ENCODE measurements at regions not wholly inside any gene's neighbourhood (a gene's known extent, or its start where the extent isn't known, plus 50 kb on each side); places are given as distances from the start of the nearest gene placed in this dataset.

DNA sequence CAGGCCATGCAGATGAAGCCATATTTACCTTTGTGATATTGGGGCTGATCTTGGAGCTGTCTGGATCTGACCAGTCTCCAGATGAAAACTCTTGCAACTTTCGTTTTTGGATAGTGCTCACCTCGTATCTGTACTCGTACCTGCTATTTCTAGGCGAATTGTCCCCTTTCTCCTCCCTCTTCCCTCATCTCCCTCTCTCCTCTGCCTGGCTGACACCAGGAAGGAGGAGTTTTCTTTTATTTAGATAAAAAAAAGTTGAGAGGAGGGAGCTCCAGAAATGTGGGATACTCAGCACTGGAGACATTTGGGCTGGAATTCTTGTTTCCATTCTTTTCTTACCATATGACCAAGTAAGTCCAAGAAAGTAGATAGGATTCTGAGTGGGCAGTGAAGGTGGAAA, 54.6 kb upstream of the ABL1 start:
- DNase-seq: no peak
- peaks cover 14% of the 10 kb centered on the region for H3K9me3 Mint-ChIP-seq

DNA sequence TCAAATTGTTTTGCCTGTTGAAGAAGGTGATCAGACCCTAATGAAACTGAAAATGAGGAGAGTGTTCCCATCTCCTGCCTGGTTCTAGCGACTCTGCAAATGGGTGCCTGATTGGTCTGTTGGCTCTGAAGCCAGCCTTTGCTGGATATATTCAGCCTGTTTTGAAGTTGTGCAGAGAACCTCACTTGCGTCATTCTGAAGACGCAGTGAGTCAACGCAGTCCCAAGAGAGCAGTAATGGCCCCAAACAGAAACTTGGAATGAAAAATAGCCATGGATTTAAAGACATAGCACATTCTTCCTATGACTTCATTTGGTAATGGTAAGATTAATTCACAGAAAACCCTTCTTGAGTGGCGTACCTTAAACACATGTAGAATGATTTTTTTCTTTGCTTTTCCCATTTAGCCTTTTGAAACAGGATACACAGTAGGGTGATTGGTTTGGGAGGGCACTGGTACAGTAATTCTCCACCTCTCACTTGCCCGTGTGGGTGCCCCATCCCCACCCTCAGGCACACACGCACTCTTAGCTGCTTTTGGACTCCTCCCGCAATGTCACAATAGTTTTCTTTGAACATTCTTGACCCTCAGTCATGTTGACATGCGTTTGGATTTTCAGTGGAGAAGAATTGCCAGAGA, 54.1 kb upstream of the ABL1 start:
- 90 to 94% methylated on average over 7 to 9 of the region's 9 CpGs for WGBS, 2 experiments (ENCODE audit: insufficient coverage in 1 of 2, insufficient read length in 1 of 2)
- no peak for TF ChIP-seq CTCF (conservative IDR thresholded peaks at IDR 0.05)
- Mint-ChIP-seq H3K9me3 (peaks cover 8% of the 10 kb centered on the region), H3K4me3 (no peak overlapping the region), H3K27me3 (ENCODE audit: insufficient read depth) (no peaks in the 10 kb centered on the region), H3K27ac (no peak overlapping the region), H3K4me1 (peaks cover 25% of the 10 kb centered on the region), H3K36me3 (ENCODE audit: low read depth) (no peaks in the 10 kb centered on the region)
- no peak overlapping the region for H3K9ac ChIP-seq (ENCODE audit: extremely low read depth, low read length, poor library complexity, severe bottlenecking)
- H3K4me1 ChIP-seq (ENCODE audit: control insufficient read depth, insufficient read depth, low read length): no peaks in the 10 kb centered on the region
- no peaks in the 10 kb centered on the region for H3K36me3 ChIP-seq (ENCODE audit: control insufficient read depth, insufficient read depth, low read length)
- H3K4me3 ChIP-seq (ENCODE audit: low read length): no peak overlapping the region
- H3K9me3 ChIP-seq (ENCODE audit: control insufficient read depth, low read length): peaks cover 1% of the 10 kb centered on the region
- no peak for DNase-seq
- no peaks in the 10 kb centered on the region for H3K27me3 ChIP-seq (ENCODE audit: control insufficient read depth, insufficient read depth, low read length, poor library complexity, severe bottlenecking)
- no peak overlapping the region for H3K27ac ChIP-seq (ENCODE audit: low read depth, low read length)

More for the DNA sequence above, 54.6 kb upstream of the ABL1 start:
- H3K9ac ChIP-seq (ENCODE audit: extremely low read depth, low read length, poor library complexity, severe bottlenecking): no peak overlapping the region
- H3K4me1 Mint-ChIP-seq: peaks cover 25% of the 10 kb centered on the region
- H3K9me3 ChIP-seq (ENCODE audit: control insufficient read depth, low read length): peaks cover 7% of the 10 kb centered on the region
- no peak for TF ChIP-seq CTCF (conservative IDR thresholded peaks at IDR 0.05)
- no peak overlapping the region for H3K27ac Mint-ChIP-seq
- no peaks in the 10 kb centered on the region for H3K36me3 ChIP-seq (ENCODE audit: control insufficient read depth, insufficient read depth, low read length)
- no peaks in the 10 kb centered on the region for H3K27me3 ChIP-seq (ENCODE audit: control insufficient read depth, insufficient read depth, low read length, poor library complexity, severe bottlenecking)
- WGBS, 2 experiments (ENCODE audit: insufficient coverage in 1 of 2, insufficient read length in 1 of 2): 86 to 92% methylated on average over 1 to 4 of the region's 4 CpGs
- no peak overlapping the region for H3K27ac ChIP-seq (ENCODE audit: low read depth, low read length)
- no peaks in the 10 kb centered on the region for H3K27me3 Mint-ChIP-seq (ENCODE audit: insufficient read depth)
- H3K4me3 ChIP-seq (ENCODE audit: low read length): no peak overlapping the region
- peaks cover 4% of the 10 kb centered on the region for H3K36me3 Mint-ChIP-seq (ENCODE audit: low read depth)
- H3K4me1 ChIP-seq (ENCODE audit: control insufficient read depth, insufficient read depth, low read length): no peaks in the 10 kb centered on the region
- no peak overlapping the region for H3K4me3 Mint-ChIP-seq

GRCh38 chr9:130781569-130781968, 53.5 kb upstream of the ABL1 start:
- Mint-ChIP-seq H3K36me3 (ENCODE audit: low read depth) (no peaks in the 10 kb centered on the region), H3K4me1 (peaks cover 25% of the 10 kb centered on the region), H3K9me3 (peaks cover 4% of the 10 kb centered on the region), H3K27ac (no peak overlapping the region), H3K27me3 (ENCODE audit: insufficient read depth) (no peaks in the 10 kb centered on the region), H3K4me3 (no peak overlapping the region)
- no peaks in the 10 kb centered on the region for H3K36me3 ChIP-seq (ENCODE audit: control insufficient read depth, insufficient read depth, low read length)
- no peaks in the 10 kb centered on the region for H3K4me1 ChIP-seq (ENCODE audit: control insufficient read depth, insufficient read depth, low read length)
- H3K27ac ChIP-seq (ENCODE audit: low read depth, low read length): no peak overlapping the region
- H3K4me3 ChIP-seq (ENCODE audit: low read length): no peak overlapping the region
- H3K27me3 ChIP-seq (ENCODE audit: control insufficient read depth, insufficient read depth, low read length, poor library complexity, severe bottlenecking): no peaks in the 10 kb centered on the region
- DNase-seq: no peak
- 100% methylated on average over 1 of the region's 1 CpG for WGBS, 2 experiments (ENCODE audit: insufficient coverage in 1 of 2, insufficient read length in 1 of 2)
- no peak for TF ChIP-seq CTCF (conservative IDR thresholded peaks at IDR 0.05)
- H3K9me3 ChIP-seq (ENCODE audit: control insufficient read depth, low read length): no peaks in the 10 kb centered on the region
- H3K9ac ChIP-seq (ENCODE audit: extremely low read depth, low read length, poor library complexity, severe bottlenecking): no peak overlapping the region
